K562 (cell line): ENCODE measurements at regions not wholly inside any gene's neighbourhood (a gene's known extent, or its start where the extent isn't known, plus 50 kb on each side); places are given as distances from the start of the nearest gene placed in this dataset.

ENCODE experiments used
- ETV6 ChIP-seq, 3 experiments: fragments of 150-350 bp in 1 of 3; sonication (generic) in 1 of 3; formaldehyde crosslinking in 1 of 3; IDR thresholded peaks; 2 replicates each; pipeline versions ENCODE4 v1.6.1 to v1.8.0; 2014 to 2022; ENCODE audit warnings: borderline replicate concordance in 2 of 3, low read depth in 2 of 3, antibody characterized with exemption in 1 of 3, low read length in 1 of 3, mild to moderate bottlenecking in 1 of 3, missing genetic modification reagents in 1 of 3
- POLR2AphosphoS5 ChIP-seq: IDR thresholded peaks from 2 replicates; pipeline ENCODE4 v1.6.1; 2011; ENCODE audit warnings: mild to moderate bottlenecking, low read depth, low read length, moderate library complexity; ENCODE audit not compliant: control insufficient read depth, insufficient read depth
- TF ChIP-seq, protein P1 (sequence below), 3 experiments: IDR thresholded peaks in 2 of 3; conservative IDR thresholded peaks in 1 of 3; 2 replicates each; pipeline ENCODE4 v1.5.1; 2011 to 2012; ENCODE audit warnings: low read length in 3 of 3, mild to moderate bottlenecking in 3 of 3, control low read depth in 2 of 3, improper control_type of control experiment in 1 of 3, inconsistent platforms in 1 of 3, low read depth in 1 of 3, mixed read lengths in 1 of 3, moderate library complexity in 1 of 3; ENCODE audit not compliant: insufficient read depth in 2 of 3

DNA sequence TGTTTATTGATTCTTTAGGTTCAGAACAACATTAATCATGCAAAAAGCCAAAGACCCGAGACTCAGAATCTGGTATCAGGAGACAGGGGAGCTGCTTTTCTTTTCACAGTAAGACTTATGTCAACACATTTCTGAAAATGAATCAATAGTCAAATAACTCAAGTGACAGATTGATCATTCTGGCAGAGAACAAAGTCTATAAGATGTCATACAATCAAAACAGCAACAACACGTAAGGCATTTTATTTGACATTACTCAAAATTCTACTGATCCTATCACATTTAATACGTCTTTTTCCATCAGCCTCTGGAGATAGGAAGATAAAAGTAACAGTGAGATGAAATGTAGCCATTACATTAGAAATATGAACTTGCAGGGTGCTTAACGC is 93.4 kb upstream of the EEF1E1 start:
- no peak for TF ChIP-seq ETV6 (IDR thresholded peaks at IDR 0.05; ENCODE audit: borderline replicate concordance in 1 of 2, low read depth in 2 of 2, low read length in 1 of 2)
- TF ChIP-seq ETV6 (CRISPR knock-in tag; IDR thresholded peaks at IDR 0.05; ENCODE audit: borderline replicate concordance), result no peak
- TF ChIP-seq POLR2AphosphoS5, result no peak
- TF ChIP-seq, protein P1, sequence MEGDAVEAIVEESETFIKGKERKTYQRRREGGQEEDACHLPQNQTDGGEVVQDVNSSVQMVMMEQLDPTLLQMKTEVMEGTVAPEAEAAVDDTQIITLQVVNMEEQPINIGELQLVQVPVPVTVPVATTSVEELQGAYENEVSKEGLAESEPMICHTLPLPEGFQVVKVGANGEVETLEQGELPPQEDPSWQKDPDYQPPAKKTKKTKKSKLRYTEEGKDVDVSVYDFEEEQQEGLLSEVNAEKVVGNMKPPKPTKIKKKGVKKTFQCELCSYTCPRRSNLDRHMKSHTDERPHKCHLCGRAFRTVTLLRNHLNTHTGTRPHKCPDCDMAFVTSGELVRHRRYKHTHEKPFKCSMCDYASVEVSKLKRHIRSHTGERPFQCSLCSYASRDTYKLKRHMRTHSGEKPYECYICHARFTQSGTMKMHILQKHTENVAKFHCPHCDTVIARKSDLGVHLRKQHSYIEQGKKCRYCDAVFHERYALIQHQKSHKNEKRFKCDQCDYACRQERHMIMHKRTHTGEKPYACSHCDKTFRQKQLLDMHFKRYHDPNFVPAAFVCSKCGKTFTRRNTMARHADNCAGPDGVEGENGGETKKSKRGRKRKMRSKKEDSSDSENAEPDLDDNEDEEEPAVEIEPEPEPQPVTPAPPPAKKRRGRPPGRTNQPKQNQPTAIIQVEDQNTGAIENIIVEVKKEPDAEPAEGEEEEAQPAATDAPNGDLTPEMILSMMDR (IDR thresholded peaks at IDR 0.05 in 2 of 3, conservative IDR thresholded peaks at IDR 0.05 in 1 of 3; ENCODE audit: insufficient read depth in 2 of 3, low read depth in 1 of 3, low read length in 3 of 3), result no peak
